Karpas-422 (cell line): ENCODE measurements at regions not wholly inside any gene's neighbourhood (a gene's known extent, or its start where the extent isn't known, plus 50 kb on each side); places are given as distances from the start of the nearest gene placed in this dataset.
A peak's percentile ranks its signal among the peaks of the same experiment; 100 is the strongest.

Experiments
- DNase-seq: peaks from one replicate; pipeline ENCODE4 v3.0.0-alpha.2; 2015
- H2AFZ ChIP-seq: fragments of 200-600 bp; sonication (generic); 2 replicates; pipeline ENCODE4 v1.6.1; 2014; ENCODE audit warnings: antibody characterized with exemption, low read length, mixed read lengths
- H3K27ac ChIP-seq: fragments of 200-600 bp; sonication (generic); 2 replicates; pipeline ENCODE4 v1.5.1; 2014; ENCODE audit warnings: mild to moderate bottlenecking, low read length, moderate library complexity
- H3K27me3 ChIP-seq: fragments of 200-600 bp; sonication (generic); 2 replicates; pipeline ENCODE4 v1.6.1; 2014; ENCODE audit warnings: low read length, mixed read lengths
- H3K36me3 ChIP-seq: fragments of 200-600 bp; sonication (generic); 2 replicates; pipeline ENCODE4 v1.6.1; 2014; ENCODE audit warnings: low read length, mixed read lengths; ENCODE audit not compliant: insufficient read depth
- H3K4me1 ChIP-seq: fragments of 200-600 bp; sonication (generic); 2 replicates; pipeline ENCODE4 v1.6.1; 2014; ENCODE audit warnings: mild to moderate bottlenecking, low read length, mixed read lengths
- H3K4me2 ChIP-seq: fragments of 200-600 bp; sonication (generic); 2 replicates; pipeline ENCODE4 v1.6.1; 2014; ENCODE audit warnings: low read length, low read depth, mild to moderate bottlenecking; ENCODE audit not compliant: poor library complexity, severe bottlenecking
- H3K4me3 ChIP-seq: fragments of 200-600 bp; sonication (generic); 2 replicates; pipeline ENCODE4 v1.5.1; 2014; ENCODE audit warnings: mild to moderate bottlenecking, antibody characterized with exemption, low read length, mixed read lengths
- H3K79me2 ChIP-seq: fragments of 200-600 bp; sonication (generic); 2 replicates; pipeline ENCODE4 v1.6.1; 2014; ENCODE audit warnings: mild to moderate bottlenecking, low read length, mixed read lengths
- H3K9ac ChIP-seq: fragments of 200-600 bp; sonication (generic); 2 replicates; pipeline ENCODE4 v1.6.0; 2014; ENCODE audit warnings: low read length
- H3K9me2 ChIP-seq: fragments of 200-600 bp; sonication (generic), shearing (Covaris generic); replicated peaks from 2 replicates; pipeline ENCODE4 v1.6.0; 2014; ENCODE audit warnings: mild to moderate bottlenecking, low read length, moderate library complexity; ENCODE audit not compliant: insufficient read depth
- H3K9me3 ChIP-seq: fragments of 300-700, 200-600 bp; sonication (generic); 2 replicates; pipeline ENCODE4 v1.6.1; 2014; ENCODE audit warnings: low read length, mixed read lengths
- H4K20me1 ChIP-seq: fragments of 200-600 bp; sonication (generic); 2 replicates; pipeline ENCODE4 v1.6.1; 2014; ENCODE audit warnings: mild to moderate bottlenecking, antibody characterized with exemption, low read length, low read depth; ENCODE audit not compliant: insufficient read depth

- H2AFZ ChIP-seq, result no peak overlapping the region
These were observed 121.6 kb downstream of the OAT start for GRCh38 chr10:124296813-124297788.

GRCh38 chr10:124296121-124296812, 122.5 kb downstream of the OAT start:
- no peaks in the 10 kb centered on the region for H4K20me1 ChIP-seq
- no peak overlapping the region for H2AFZ ChIP-seq
- no peaks in the 10 kb centered on the region for H3K4me1 ChIP-seq
- H3K27ac ChIP-seq, result no peak overlapping the region
- DNase-seq, result peak; percentile 66
- H3K9me3 ChIP-seq, result no peaks in the 10 kb centered on the region; the same call in 1 of the 2 replicates
- H3K9ac ChIP-seq, result no peak overlapping the region
- no peaks in the 10 kb centered on the region for H3K9me2 ChIP-seq
- no peak overlapping the region for H3K4me2 ChIP-seq
- H3K36me3 ChIP-seq, result no peaks in the 10 kb centered on the region
- H3K79me2 ChIP-seq, result no peaks in the 10 kb centered on the region
- H3K4me3 ChIP-seq, result no peak overlapping the region
- no peaks in the 10 kb centered on the region for H3K27me3 ChIP-seq

More at GRCh38 chr10:124296813-124297788, 121.6 kb downstream of the OAT start:
- H3K36me3 ChIP-seq, result no peaks in the 10 kb centered on the region
- H3K9me3 ChIP-seq, result no peaks in the 10 kb centered on the region; the same call in 1 of the 2 replicates
- DNase-seq, result no peak
- no peaks in the 10 kb centered on the region for H3K27me3 ChIP-seq
- H3K4me3 ChIP-seq, result no peak overlapping the region
- H3K4me1 ChIP-seq, result no peaks in the 10 kb centered on the region
- no peaks in the 10 kb centered on the region for H3K9me2 ChIP-seq
- H4K20me1 ChIP-seq, result no peaks in the 10 kb centered on the region
- H3K27ac ChIP-seq, result no peak overlapping the region
- H3K79me2 ChIP-seq, result no peaks in the 10 kb centered on the region
- no peak overlapping the region for H3K4me2 ChIP-seq
- no peak overlapping the region for H3K9ac ChIP-seq

GRCh38 chr10:124294811-124295770, 123.6 kb downstream of the OAT start:
- Histone ChIP-seq H3K9me3 (no peaks in the 10 kb centered on the region), H3K4me3 (no peak overlapping the region), H3K27me3 (no peaks in the 10 kb centered on the region), H2AFZ (no peak overlapping the region), H3K9me2 (no peaks in the 10 kb centered on the region), H3K79me2 (no peaks in the 10 kb centered on the region), H3K9ac (no peak overlapping the region), H3K4me2 (no peak overlapping the region), H3K27ac (no peak overlapping the region), H3K36me3 (no peaks in the 10 kb centered on the region), H4K20me1 (no peaks in the 10 kb centered on the region), H3K4me1 (no peaks in the 10 kb centered on the region)
- DNase-seq, result no peak

GRCh38 chr10:124293616-124294449, 124.9 kb downstream of the OAT start:
- no peak for DNase-seq
- H3K4me1 ChIP-seq, result no peaks in the 10 kb centered on the region

GRCh38 chr10:124292911-124293615, 125.7 kb downstream of the OAT start:
- Histone ChIP-seq H3K27ac (no peak overlapping the region), H3K27me3 (no peaks in the 10 kb centered on the region), H3K9me3 (no peaks in the 10 kb centered on the region), H3K4me2 (no peak overlapping the region), H3K4me3 (no peak overlapping the region), H3K9me2 (no peaks in the 10 kb centered on the region), H2AFZ (no peak overlapping the region), H3K36me3 (no peaks in the 10 kb centered on the region), H3K9ac (no peak overlapping the region), H4K20me1 (no peaks in the 10 kb centered on the region), H3K79me2 (no peaks in the 10 kb centered on the region), H3K4me1 (no peaks in the 10 kb centered on the region)
- no peak for DNase-seq

More at GRCh38 chr10:124293616-124294449, 124.9 kb downstream of the OAT start:
- Histone ChIP-seq H3K4me3 (no peak overlapping the region), H3K27me3 (no peaks in the 10 kb centered on the region), H3K9ac (no peak overlapping the region), H3K4me2 (no peak overlapping the region), H3K79me2 (no peaks in the 10 kb centered on the region), H3K9me2 (no peaks in the 10 kb centered on the region), H3K36me3 (no peaks in the 10 kb centered on the region), H3K27ac (no peak overlapping the region), H3K9me3 (no peaks in the 10 kb centered on the region), H4K20me1 (no peaks in the 10 kb centered on the region), H2AFZ (no peak overlapping the region)

- H3K4me1 ChIP-seq, result no peaks in the 10 kb centered on the region; the same call in 1 of the 2 replicates
- H3K4me2 ChIP-seq, result no peak overlapping the region
- H3K9ac ChIP-seq, result no peak overlapping the region
- H3K36me3 ChIP-seq, result no peaks in the 10 kb centered on the region
- no peak for DNase-seq
- H3K9me2 ChIP-seq, result no peaks in the 10 kb centered on the region
- no peaks in the 10 kb centered on the region for H4K20me1 ChIP-seq
- H3K4me3 ChIP-seq, result no peak overlapping the region
- no peaks in the 10 kb centered on the region for H3K79me2 ChIP-seq
- H3K27me3 ChIP-seq, result no peaks in the 10 kb centered on the region
- H3K27ac ChIP-seq, result no peak overlapping the region
- H3K9me3 ChIP-seq, result no peaks in the 10 kb centered on the region
- no peak overlapping the region for H2AFZ ChIP-seq
These were observed 127.6 kb downstream of the OAT start for GRCh38 chr10:124291001-124291701.
